GM19193 (cell line): ENCODE measurements at regions not wholly inside any gene's neighbourhood (a gene's known extent, or its start where the extent isn't known, plus 50 kb on each side); places are given as distances from the start of the nearest gene placed in this dataset.

Experiments
- POLR2A ChIP-seq: IDR thresholded peaks from 4 replicates; pipeline ENCODE4 v1.6.1; 2011; ENCODE audit not compliant: insufficient read depth, insufficient read length; ENCODE audit errors: extremely low read depth

DNA sequence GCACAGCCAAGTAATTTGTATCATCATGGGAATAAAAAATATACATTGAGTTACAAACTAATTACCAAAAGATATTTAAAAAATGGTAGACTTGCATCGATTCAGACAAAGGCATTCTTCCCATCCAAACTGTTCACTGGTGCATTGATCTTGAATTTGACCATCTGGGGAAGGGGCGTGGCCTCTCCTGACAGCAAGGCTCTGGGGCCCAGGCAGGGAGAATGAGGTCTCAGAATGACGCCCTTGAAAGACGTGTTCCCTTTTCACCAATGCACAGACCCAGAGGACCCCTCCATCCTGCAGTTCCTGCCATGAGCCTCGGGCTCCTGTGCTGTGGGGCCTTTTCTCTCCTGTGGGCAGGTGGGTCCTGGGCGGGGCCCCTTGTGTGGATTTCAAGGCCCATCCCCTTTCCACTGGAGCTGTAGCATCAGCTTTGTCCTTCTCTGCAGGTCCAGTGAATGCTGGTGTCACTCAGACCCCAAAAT lies 91.1 kb upstream of the PRSS58 start:
- no peak for TF ChIP-seq POLR2A

DNA sequence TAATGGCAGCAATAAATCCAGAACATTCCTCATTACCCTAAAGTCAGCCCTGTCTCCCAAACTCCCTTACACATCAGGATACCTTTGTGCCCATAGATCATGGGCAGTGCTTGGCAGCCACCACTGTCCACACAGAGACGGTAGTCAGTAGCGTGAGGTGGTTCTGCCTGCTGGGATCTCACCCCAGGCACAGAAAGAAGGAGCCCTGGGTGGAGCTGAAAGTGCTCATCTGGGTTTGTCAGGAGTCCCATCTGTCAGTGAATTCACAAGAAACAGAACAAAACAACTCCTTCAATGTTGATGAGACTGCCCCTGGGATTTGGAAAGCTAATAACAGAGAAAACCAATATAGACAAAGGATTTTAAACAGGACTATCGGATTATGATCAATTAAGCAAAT lies 90.2 kb upstream of the PRSS58 start:
- no peak for TF ChIP-seq POLR2A

DNA sequence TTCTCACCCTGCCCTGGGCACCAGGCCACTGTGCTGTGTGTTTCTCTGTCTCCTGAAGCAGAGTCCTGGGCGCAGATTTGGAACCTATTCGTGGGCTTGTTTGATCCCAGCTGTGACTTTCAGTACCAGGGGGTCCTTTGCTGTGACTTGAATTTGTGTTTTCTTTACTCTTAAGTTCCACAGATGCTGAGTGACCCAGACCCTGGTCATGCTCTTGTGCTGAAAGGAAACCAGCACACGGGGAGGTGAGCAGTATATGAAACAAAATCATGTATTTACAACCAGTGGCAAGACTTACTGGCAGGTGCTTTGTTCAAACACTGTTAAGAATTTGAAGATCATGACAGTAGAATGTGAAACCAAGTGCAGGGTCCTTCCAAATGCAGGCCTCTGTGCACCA lies 89.2 kb upstream of the PRSS58 start:
- TF ChIP-seq POLR2A, result no peak

DNA sequence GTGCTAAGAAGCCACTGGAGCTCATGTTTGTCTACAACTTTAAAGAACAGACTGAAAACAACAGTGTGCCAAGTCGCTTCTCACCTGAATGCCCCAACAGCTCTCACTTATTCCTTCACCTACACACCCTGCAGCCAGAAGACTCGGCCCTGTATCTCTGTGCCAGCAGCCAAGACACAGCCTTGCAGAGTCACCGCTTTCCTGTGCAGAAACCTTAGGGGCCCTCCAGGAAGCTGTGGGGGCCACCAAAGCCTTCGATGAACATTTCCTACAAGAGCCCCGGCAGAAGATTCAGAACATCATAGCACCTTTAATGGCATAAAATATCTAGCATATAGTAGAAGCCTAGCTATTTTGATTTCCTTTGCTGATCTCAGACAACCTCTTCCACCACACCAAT lies 88.0 kb upstream of the PRSS58 start:
- TF ChIP-seq POLR2A, result no peak

DNA sequence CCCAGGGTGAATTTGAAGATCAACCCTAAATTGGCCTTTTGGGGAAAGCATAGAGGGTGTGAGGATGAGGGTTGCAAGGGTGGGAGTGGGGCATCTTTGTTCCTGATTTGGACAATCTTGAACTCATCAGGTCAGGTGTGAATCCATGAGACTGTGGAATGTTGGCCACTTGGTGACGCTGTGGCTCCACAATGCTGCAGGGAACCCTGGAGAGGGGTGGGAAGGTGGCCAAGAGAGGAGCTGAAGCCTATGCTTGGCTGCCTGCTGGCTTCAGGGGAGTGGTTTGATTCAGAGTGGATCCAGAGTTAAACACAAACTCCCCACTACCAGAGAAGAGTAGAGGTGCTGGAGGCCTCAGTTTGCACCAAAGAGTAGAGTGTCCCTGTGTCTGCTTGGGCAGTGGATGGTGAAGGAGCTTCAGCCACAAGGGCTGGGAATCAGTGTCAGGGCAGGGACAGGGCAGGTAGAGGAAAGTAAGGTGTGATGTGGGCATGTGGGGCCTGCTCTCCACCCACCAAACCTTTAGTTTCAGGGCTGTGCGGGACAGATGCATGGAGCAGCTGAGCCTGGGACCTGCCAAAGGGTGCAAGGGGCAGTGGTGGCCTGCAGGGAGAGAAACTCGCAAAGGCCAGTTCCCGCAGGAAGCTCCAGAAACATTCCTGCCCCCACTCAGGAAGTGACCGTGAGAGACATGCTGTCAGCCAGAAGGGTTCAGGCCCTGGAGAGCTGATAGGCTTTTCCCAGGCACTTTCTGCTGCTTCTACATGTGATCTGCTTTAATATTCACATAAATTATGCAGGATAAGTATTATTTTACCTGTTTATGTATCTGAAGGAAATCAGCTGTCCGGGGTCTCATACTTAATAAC lies 81.0 kb upstream of the PRSS58 start:
- no peak for TF ChIP-seq POLR2A

DNA sequence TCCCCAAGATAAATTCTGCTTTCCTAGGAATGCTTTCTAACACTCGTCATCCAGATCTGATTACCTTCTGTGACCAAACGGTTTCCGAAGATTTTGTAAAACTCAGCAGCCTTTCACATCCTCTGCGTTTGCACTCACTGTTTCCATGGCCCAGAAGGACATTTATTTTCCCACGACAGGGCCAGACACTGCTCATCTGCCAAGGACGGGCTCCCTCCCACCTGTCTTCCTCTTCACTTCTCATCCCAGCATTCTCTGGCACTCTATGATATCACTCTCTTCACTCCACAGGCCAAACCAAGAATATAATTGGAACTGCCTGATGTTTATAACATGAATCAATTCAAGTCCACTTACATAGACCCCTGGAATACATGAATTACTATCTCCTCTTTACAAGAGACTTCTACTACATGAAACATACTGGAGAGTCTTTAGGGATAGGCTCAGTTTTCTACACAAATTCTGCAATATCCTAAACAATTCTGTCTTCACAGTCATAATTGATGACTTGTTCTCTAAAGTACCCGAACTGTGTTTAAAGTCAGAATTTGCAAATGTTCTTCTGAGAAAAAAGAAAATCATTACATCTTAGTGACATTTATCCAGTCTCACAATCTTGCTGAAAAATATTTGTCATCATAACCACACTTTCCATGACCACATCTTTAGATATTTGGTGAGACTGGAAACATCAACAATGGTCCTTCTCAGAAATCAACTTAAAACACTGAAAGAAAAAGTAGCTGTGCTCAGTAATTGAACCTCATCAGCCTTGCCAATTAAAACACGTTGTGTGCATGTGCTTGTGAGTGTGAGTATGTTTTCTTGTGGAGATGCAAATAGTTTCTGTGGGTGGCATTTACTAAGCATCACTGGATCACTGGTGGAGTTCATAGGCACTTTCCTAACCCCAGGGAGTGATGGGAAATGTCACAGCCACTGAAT lies 79.5 kb upstream of the PRSS58 start:
- no peak for TF ChIP-seq POLR2A

DNA sequence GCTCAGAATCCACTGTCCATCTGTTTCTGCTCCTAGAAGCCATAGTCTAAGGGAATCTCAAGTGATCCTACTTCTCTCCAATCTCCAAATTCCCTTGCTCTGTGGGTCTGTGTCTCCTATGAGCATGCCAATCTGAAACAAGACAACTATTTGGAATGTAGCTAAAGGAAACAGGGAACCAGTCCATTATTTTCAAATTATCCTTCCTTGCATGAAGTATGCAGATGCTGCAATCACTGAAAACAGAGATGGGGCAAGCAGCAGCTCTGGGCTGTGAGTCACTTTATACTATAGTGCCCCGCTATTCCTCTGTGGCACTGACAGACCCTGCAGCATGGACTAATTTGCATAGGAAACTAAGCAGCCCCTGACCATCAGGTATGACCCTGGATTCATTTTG lies 76.9 kb upstream of the PRSS58 start:
- no peak for TF ChIP-seq POLR2A

DNA sequence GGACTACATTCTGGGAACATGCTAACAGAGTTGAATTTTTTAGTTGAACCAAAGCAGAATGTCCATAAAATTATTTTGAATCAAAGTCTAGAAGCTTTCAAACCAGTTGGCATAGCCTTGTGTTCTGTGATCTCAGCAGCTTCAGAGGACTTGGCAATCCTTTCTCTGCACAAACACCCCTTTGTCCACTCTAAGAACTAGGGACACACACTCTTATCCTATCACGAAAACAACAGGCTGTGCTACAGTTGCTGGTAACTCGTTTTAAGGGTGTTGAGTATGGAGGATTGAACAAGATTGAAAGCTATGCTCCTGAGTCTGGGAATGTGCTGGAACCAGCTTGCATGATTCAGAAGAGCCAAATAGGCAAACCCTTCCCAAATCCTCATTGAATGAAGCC lies 76.4 kb upstream of the PRSS58 start:
- TF ChIP-seq POLR2A, result no peak

DNA sequence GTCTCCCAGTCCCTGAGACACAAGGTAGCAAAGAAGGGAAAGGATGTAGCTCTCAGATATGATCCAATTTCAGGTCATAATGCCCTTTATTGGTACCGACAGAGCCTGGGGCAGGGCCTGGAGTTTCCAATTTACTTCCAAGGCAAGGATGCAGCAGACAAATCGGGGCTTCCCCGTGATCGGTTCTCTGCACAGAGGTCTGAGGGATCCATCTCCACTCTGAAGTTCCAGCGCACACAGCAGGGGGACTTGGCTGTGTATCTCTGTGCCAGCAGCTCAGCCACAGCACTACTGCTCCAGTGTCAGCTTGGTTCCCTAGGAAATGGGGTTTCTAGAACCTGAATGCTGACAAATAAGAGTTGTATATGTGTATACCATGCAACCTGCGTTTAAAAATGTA lies 74.6 kb upstream of the PRSS58 start:
- no peak for TF ChIP-seq POLR2A

DNA sequence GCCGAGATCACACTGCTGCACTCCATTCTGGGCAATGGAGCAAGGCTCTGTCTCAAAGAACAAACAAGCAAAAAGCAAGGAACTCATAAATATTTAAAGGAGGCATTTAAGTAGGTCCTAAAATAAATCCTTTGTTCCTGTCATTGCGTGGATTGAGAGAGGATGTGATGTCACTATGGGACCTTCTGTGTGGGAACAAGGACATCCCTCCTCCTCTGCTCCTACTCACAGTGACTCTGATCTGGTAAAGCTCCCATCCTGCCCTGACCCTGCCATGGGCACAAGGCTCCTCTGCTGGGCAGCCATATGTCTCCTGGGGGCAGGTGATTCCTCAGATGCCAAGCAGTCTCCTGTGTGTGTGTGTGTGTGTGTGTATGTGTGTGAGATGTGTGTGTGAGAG lies 74.1 kb upstream of the PRSS58 start:
- no peak for TF ChIP-seq POLR2A

DNA sequence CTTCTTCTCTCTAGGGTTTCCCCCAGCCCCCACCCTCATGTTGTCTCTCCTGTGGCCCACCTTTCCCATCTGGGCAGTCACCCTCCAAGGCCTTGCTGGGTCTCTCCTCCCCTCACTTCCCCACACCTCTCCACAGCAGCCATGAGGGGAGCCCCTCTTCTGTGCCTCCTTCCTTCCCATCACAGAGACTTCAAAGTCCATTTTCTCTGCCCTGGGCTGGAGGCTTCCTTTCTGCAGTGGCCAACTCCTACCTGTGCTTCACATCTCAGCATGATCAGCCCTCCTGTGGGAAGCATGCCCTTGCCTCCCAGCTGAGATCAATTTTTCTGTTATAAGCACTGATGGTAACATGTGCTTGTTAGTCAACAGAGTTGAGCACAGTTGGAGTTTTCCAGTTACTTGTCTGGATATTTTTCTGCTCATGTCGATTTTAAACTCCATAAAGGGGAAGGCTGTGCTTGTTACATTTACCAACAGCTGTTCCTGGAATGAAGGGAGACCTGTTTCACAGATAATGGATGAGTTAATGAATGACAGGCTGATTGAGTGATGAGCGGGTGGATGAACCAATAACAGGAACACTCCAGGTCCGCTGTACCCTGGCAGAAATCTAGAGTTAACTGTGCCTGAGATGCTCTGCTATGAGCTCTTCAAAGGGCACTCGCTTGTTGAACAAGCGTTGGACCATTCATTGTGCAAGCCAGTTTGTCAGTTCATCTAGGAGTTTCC lies 71.4 kb upstream of the PRSS58 start:
- no peak for TF ChIP-seq POLR2A

DNA sequence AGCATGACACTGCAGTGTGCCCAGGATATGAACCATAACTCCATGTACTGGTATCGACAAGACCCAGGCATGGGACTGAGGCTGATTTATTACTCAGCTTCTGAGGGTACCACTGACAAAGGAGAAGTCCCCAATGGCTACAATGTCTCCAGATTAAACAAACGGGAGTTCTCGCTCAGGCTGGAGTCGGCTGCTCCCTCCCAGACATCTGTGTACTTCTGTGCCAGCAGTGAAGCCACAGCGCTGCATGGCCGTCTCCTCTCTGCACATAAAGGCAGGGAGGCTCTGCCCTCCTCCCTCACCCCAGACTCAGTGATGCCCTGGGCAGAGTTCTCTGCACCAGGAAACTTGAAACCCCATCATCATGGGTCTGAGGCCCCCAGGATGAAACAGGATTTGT lies 70.7 kb upstream of the PRSS58 start:
- TF ChIP-seq POLR2A, result no peak

DNA sequence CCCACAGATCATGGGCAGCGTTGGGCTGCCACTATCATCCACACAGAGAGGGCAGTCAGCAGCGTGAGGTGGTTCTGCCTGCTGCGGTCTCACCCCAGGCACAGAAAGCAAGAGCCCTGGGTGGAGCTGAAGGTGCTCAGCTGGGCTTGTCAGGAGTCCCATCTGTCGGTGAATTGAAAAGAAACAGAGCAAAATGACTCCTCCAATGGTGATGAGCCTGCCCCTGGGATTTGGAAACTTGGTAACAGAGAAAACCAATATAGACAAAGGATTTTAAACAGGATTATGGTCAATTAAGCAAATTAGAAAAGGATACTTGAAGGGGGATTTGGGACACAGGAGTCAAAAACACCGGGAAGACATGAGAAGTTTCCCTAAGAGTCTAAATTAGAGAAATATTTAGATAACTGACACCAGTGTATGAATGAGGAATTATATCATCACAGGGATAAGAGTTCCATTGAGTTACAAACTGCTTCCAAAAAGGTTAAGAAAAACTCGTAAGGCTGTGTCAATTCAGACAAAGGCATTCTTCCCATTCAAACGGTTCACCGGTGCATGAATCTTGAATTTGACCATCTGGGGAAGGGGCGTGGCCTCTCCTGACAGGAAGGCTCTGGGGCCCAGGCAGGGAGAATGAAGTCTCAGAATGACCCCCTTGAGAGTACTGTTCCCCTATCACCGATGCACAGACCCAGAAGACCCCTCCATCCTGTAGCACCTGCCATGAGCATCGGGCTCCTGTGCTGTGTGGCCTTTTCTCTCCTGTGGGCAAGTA lies 70.0 kb upstream of the PRSS58 start:
- no peak for TF ChIP-seq POLR2A

DNA sequence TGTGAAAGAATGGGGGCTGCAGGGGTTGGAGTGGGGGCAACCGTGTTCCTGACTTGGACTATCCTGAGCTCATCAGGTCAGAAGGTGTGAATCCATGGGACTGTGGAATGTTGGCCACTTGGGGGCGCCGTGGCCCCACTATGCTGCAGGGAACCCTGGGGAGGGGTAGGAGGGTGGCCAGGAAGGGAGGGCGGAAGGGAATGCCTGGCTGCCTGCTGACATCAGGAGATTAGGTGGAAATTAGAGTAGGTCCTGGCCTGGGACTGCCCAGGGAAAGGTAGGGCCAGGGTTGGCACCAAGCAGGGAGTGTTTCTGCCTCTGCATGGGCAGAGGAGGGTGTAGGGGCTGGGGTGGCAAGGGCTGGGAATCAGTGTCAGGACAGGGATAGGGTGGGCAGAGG lies 65.8 kb upstream of the PRSS58 start:
- TF ChIP-seq POLR2A, result no peak
